Neural cell (in vitro differentiated cells): ENCODE measurements at regions not wholly inside any gene's neighbourhood (a gene's known extent, or its start where the extent isn't known, plus 50 kb on each side); places are given as distances from the start of the nearest gene placed in this dataset.

Experiments used
- CTCF ChIP-seq: fragments of 450-650 bp; IDR thresholded peaks from 2 replicates; pipeline ENCODE4 v1.5.1; 2014; ENCODE audit warnings: antibody characterized with exemption, mild to moderate bottlenecking, moderate library complexity; ENCODE audit not compliant: poor library complexity, severe bottlenecking
- EP300 ChIP-seq: fragments of 450-650 bp; conservative IDR thresholded peaks from 2 replicates; pipeline ENCODE4 v1.6.1; 2014; ENCODE audit warnings: antibody characterized with exemption, mild to moderate bottlenecking, moderate library complexity; ENCODE audit not compliant: poor library complexity, severe bottlenecking
- SMC3 ChIP-seq: fragments of 450-650 bp; conservative IDR thresholded peaks from 2 replicates; pipeline ENCODE4 v1.6.1; 2014; ENCODE audit warnings: antibody characterized with exemption, mild to moderate bottlenecking, moderate library complexity; ENCODE audit not compliant: poor library complexity
- TF ChIP-seq, protein P1 (sequence below): IDR thresholded peaks from 2 replicates; pipeline ENCODE4 v1.6.1; 2012; ENCODE audit warnings: borderline replicate concordance

DNA sequence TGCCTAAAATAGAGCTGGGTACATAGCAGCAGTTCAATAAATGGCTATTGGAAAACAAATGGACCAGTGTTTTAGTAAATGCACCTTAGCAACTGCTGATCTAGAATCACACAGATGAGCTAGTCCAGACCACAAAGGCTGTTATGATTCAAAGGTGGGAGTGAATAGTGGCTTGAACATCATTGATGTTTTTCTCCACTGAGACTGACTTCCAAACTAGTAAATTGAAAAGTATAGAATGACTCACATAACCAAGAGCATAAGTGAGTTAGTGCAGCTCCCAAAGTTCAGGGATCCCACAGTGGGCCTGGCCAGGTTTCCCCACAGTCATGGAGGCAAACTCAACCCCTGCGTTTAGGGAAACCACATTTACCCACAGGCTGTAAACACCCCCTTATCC lies 106.7 kb upstream of the YPEL5 start:
- TF ChIP-seq SMC3 (no peak), EP300 (no peak), CTCF (no peak)
- TF ChIP-seq, protein P1, sequence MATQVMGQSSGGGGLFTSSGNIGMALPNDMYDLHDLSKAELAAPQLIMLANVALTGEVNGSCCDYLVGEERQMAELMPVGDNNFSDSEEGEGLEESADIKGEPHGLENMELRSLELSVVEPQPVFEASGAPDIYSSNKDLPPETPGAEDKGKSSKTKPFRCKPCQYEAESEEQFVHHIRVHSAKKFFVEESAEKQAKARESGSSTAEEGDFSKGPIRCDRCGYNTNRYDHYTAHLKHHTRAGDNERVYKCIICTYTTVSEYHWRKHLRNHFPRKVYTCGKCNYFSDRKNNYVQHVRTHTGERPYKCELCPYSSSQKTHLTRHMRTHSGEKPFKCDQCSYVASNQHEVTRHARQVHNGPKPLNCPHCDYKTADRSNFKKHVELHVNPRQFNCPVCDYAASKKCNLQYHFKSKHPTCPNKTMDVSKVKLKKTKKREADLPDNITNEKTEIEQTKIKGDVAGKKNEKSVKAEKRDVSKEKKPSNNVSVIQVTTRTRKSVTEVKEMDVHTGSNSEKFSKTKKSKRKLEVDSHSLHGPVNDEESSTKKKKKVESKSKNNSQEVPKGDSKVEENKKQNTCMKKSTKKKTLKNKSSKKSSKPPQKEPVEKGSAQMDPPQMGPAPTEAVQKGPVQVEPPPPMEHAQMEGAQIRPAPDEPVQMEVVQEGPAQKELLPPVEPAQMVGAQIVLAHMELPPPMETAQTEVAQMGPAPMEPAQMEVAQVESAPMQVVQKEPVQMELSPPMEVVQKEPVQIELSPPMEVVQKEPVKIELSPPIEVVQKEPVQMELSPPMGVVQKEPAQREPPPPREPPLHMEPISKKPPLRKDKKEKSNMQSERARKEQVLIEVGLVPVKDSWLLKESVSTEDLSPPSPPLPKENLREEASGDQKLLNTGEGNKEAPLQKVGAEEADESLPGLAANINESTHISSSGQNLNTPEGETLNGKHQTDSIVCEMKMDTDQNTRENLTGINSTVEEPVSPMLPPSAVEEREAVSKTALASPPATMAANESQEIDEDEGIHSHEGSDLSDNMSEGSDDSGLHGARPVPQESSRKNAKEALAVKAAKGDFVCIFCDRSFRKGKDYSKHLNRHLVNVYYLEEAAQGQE, result no peak
